RWPE1 (cell line): ENCODE measurements at regions not wholly inside any gene's neighbourhood (a gene's known extent, or its start where the extent isn't known, plus 50 kb on each side); places are given as distances from the start of the nearest gene placed in this dataset.

Experiments used
- CTCF ChIA-PET: fragments of 350-600 bp; sonication (Branson Sonifier 250); formaldehyde crosslinking; extraction: SDS; loops from one replicate; lab custom pipeline; 2021; lab: Yijun Ruan, JAX
- POLR2A ChIA-PET: fragments of 400-600 bp; formaldehyde crosslinking; extraction: SDS; loops from one replicate; lab custom pipeline; 2020; ENCODE audit warnings: antibody characterized with exemption; ENCODE audit not compliant: low non-redundant PET; lab: Yijun Ruan, JAX
- DNase-seq: peaks from one replicate; pipeline ENCODE4 v3.0.0; 2012; ENCODE audit warnings: low spot score
- H3K27ac ChIP-seq: fragments of 450-650 bp; 2 replicates; pipeline ENCODE4 v1.5.1; 2017
- TF ChIP-seq, protein P1 (sequence below): fragments of 450-650 bp; conservative IDR thresholded peaks from 2 replicates; pipeline ENCODE4 v1.5.1; 2017; ENCODE audit warnings: low read depth, mild to moderate bottlenecking

- no peak for DNase-seq
- ChIA-PET CTCF (no interaction called here), POLR2A (no interaction called here)
- TF ChIP-seq, protein P1, sequence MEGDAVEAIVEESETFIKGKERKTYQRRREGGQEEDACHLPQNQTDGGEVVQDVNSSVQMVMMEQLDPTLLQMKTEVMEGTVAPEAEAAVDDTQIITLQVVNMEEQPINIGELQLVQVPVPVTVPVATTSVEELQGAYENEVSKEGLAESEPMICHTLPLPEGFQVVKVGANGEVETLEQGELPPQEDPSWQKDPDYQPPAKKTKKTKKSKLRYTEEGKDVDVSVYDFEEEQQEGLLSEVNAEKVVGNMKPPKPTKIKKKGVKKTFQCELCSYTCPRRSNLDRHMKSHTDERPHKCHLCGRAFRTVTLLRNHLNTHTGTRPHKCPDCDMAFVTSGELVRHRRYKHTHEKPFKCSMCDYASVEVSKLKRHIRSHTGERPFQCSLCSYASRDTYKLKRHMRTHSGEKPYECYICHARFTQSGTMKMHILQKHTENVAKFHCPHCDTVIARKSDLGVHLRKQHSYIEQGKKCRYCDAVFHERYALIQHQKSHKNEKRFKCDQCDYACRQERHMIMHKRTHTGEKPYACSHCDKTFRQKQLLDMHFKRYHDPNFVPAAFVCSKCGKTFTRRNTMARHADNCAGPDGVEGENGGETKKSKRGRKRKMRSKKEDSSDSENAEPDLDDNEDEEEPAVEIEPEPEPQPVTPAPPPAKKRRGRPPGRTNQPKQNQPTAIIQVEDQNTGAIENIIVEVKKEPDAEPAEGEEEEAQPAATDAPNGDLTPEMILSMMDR, result no peak
- no peak overlapping the region for H3K27ac ChIP-seq
Observed at GRCh38 chr17:71398025-71398424, 722.8 kb upstream of the SOX9 start.

DNA sequence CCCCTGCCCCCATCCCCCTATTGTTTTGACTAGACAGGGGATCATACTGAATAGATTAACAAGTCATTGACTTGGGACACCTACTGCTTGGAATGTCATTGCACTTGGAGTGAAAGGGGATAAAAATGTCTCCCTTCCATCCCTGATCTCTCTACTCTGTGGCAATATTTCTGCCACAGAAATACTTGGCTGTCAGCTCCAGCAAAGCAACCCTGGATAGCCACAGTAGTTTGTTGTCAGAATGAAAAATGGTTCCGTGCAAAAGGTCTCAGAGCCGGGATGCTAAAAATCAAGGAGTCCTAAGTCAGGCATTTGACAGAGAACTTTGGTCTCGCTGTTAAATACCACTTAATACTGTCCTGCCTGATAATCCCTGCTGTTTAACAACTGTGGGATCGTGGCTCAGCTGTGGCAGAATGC lies 722.0 kb upstream of the SOX9 start:
- TF ChIP-seq, protein P1, result no peak
- POLR2A ChIA-PET, result no interaction called here
- CTCF ChIA-PET, result no interaction called here
- no peak for DNase-seq
- no peak overlapping the region for H3K27ac ChIP-seq

GRCh38 chr17:71399221-71399620 lies 721.6 kb upstream of the SOX9 start:
- no peak for DNase-seq
- POLR2A ChIA-PET, result no interaction called here
- CTCF ChIA-PET, result no interaction called here
- TF ChIP-seq, protein P1, result no peak
- no peak overlapping the region for H3K27ac ChIP-seq

DNA sequence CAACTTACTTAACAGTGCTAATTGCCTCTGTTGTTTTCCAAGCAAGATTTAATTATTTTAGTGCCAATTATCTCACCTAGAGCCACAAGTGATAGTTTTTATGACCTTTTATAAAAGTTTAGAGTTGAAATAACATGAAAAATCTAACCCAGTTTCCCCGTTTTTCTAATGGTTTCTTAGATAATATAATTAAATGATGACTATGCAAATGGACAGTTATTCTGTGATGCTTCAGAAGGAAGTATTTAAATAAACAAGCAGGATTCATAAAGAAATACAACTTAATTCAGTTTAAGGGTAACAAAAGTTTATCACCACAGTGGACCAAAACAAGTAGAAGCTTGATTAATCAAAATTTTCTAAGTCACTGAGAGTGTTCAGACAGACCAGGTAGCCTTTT lies 721.2 kb upstream of the SOX9 start:
- TF ChIP-seq, protein P1, result no peak
- CTCF ChIA-PET, result no interaction called here
- no peak overlapping the region for H3K27ac ChIP-seq
- POLR2A ChIA-PET, result no interaction called here
- DNase-seq, result no peak

DNA sequence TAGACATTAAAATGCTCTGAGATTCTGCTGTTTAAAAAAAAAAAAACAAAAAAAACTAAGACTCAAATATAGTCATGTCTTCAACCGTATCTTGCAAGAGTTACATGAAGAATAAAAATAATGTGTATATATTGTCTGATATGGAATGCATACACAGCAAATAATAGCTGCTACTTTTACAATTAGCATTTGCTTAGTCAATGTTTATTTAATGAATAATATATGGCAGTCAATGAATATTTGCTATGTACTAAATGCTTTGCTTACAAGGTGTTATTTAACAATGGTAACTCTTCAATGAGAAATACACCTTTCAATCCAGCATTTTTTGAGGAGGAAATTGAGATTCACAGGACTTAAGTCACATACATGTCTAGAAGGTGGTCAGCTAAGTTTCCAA lies 718.8 kb upstream of the SOX9 start:
- POLR2A ChIA-PET, result no interaction called here
- CTCF ChIA-PET, result no interaction called here
- TF ChIP-seq, protein P1, result no peak
- DNase-seq, result no peak
- H3K27ac ChIP-seq, result no peak overlapping the region

DNA sequence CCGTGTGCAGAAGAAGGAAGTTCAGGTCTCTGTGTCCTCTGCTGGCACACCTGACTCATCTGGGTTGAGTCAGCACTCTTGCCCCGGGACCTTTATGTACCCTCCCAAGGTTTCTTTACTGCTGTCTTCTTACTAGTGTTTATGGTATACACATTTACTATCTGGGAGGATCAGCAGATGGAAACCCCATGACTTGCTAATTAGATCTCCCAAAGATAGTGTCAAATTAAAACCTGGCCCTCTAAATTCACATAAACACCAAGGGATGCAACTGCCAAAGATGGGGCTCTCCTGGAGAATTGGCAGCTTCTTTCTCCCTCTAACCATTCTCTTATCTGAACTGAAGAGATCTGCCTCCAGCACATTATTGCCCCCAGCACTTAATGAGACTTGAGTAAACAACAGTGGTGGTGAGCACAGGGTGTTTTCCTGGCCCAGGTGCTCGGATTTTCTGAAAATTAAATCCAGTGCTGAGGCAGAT lies 718.1 kb upstream of the SOX9 start:
- POLR2A ChIA-PET, result no interaction called here

More for the DNA sequence above, 718.1 kb upstream of the SOX9 start:
- CTCF ChIA-PET, result no interaction called here
- no peak overlapping the region for H3K27ac ChIP-seq
- peak; percentile 67 for DNase-seq
- TF ChIP-seq, protein P1, result no peak
